ENCODE measurements at regions not wholly inside any gene's neighbourhood (a gene's known extent, or its start where the extent isn't known, plus 50 kb on each side); places are given as distances from the start of the nearest gene placed in this dataset.

DNA sequence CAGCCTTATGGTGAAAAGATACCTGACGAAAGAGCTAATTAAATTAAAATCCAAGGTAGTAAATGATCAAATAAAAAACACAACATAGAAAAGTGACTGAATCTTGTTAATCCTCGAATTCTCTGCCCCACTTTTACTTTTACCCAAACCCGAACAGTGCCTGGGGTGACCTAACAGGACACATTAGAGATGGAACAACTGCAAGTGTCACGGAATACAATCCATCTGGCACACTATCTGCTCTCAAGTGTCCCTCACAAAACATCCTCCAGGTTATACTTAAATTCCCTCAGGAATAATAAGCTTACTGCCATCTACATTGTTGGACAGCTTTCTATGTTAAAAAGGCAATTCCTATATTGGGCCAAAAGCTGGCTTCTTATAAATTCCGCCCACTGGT is 236.3 kb upstream of the SLC14A2 start:
- DNase-seq (no peak), ATAC-seq (ENCODE audit: low read depth) (no peak)
- Histone ChIP-seq H3K79me2 (ENCODE audit: control insufficient read depth, insufficient read depth, low read length) (no peaks in the 10 kb centered on the region), H3K36me3 (replicated peaks in 1 of 2; ENCODE audit: control extremely low read depth in 1 of 2, control insufficient read depth in 1 of 2, extremely low read depth in 1 of 2, insufficient read depth in 2 of 2, low read length in 1 of 2) (no peaks in the 10 kb centered on the region), H3K4me2 (replicated peaks; ENCODE audit: low read depth, low read length, poor library complexity, severe bottlenecking) (no peak overlapping the region), H3K27ac (ENCODE audit: low read length in 2 of 2) (no peak overlapping the region), H3K4me3 (ENCODE audit: control extremely low read depth in 1 of 5, extremely low read depth in 1 of 5, insufficient read depth in 1 of 5, low read depth in 2 of 5, low read length in 4 of 5) (no peak overlapping the region), H3K27me3 (replicated peaks in 1 of 4; ENCODE audit: control extremely low read depth in 1 of 4, control insufficient read depth in 3 of 4, insufficient read depth in 4 of 4, low read length in 3 of 4) (no peaks in the 10 kb centered on the region), H3K9ac (ENCODE audit: low read length) (no peak overlapping the region), H3K9me3 (ENCODE audit: control extremely low read depth in 1 of 3, control insufficient read depth in 2 of 3, insufficient read depth in 1 of 3, low read length in 2 of 3) (no peaks in the 10 kb centered on the region), H2AFZ (ENCODE audit: insufficient read depth, low read depth, low read length, poor library complexity, severe bottlenecking) (no peak overlapping the region), H4K20me1 (ENCODE audit: control insufficient read depth, insufficient read depth, low read length, poor library complexity, severe bottlenecking) (no peaks in the 10 kb centered on the region), H3K4me1 (ENCODE audit: control insufficient read depth in 2 of 2, insufficient read depth in 2 of 2, low read length in 2 of 2) (no peaks in the 10 kb centered on the region)
- ChIA-PET POLR2A (no interaction called here), CTCF (interaction anchor here (1.4 kb wide), 2 partner anchors 1280 to 1758 kb away, joined by 3 to 5 read pairs; no protein-coding TSS in a partner anchor)
- Mint-ChIP-seq H3K4me3 (no peak overlapping the region), H3K27me3 (peaks cover 9% of the 10 kb centered on the region), H3K9me3 (ENCODE audit: insufficient read depth) (no peaks in the 10 kb centered on the region), H3K4me1 (peaks cover 2% of the 10 kb centered on the region), H3K27ac (no peak overlapping the region)
- 95% methylated on average over 4 of the region's 5 CpGs for WGBS (ENCODE audit: insufficient coverage)
- intact Hi-C loops (cut with micrococcal nuclease): no loop called here
- no peak for TF ChIP-seq EZH2 (IDR thresholded peaks at IDR 0.05; ENCODE audit: borderline replicate concordance, insufficient read depth, low read depth, low read length, poor library complexity, severe bottlenecking)
- TF ChIP-seq, protein P1, sequence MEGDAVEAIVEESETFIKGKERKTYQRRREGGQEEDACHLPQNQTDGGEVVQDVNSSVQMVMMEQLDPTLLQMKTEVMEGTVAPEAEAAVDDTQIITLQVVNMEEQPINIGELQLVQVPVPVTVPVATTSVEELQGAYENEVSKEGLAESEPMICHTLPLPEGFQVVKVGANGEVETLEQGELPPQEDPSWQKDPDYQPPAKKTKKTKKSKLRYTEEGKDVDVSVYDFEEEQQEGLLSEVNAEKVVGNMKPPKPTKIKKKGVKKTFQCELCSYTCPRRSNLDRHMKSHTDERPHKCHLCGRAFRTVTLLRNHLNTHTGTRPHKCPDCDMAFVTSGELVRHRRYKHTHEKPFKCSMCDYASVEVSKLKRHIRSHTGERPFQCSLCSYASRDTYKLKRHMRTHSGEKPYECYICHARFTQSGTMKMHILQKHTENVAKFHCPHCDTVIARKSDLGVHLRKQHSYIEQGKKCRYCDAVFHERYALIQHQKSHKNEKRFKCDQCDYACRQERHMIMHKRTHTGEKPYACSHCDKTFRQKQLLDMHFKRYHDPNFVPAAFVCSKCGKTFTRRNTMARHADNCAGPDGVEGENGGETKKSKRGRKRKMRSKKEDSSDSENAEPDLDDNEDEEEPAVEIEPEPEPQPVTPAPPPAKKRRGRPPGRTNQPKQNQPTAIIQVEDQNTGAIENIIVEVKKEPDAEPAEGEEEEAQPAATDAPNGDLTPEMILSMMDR (IDR thresholded peaks at IDR 0.05): no peak

DNA sequence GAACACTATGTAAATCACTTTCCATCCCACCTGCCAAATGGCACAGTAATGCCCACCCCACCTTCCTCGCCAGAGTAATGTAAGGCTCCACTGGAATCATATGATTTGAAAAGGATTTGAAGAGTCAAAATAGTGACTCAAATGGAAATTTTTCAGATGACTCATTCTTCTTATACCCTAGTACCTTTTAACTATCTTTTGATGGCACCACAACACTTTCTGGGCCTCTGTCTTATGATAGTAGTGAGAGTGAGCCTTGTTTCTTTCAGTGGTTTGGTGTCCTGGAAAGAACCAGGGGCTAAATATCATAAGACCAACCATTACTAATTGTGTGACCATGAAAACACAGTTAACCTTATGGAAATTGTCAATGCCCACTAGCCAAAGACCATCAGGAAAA is 235.4 kb upstream of the SLC14A2 start:
- Histone ChIP-seq H3K4me3 (ENCODE audit: control extremely low read depth in 1 of 5, extremely low read depth in 1 of 5, insufficient read depth in 1 of 5, low read depth in 2 of 5, low read length in 4 of 5) (no peak overlapping the region), H3K79me2 (ENCODE audit: control insufficient read depth, insufficient read depth, low read length) (no peaks in the 10 kb centered on the region), H3K9ac (ENCODE audit: low read length) (no peak overlapping the region), H3K36me3 (replicated peaks in 1 of 2; ENCODE audit: control extremely low read depth in 1 of 2, control insufficient read depth in 1 of 2, extremely low read depth in 1 of 2, insufficient read depth in 2 of 2, low read length in 1 of 2) (no peaks in the 10 kb centered on the region), H4K20me1 (ENCODE audit: control insufficient read depth, insufficient read depth, low read length, poor library complexity, severe bottlenecking) (no peaks in the 10 kb centered on the region), H3K27me3 (replicated peaks in 1 of 4; ENCODE audit: control extremely low read depth in 1 of 4, control insufficient read depth in 3 of 4, insufficient read depth in 4 of 4, low read length in 3 of 4) (peaks cover 0 to 5% (median 3%) of the 10 kb centered on the region in 4 experiments), H3K4me1 (ENCODE audit: control insufficient read depth in 2 of 2, insufficient read depth in 2 of 2, low read length in 2 of 2) (no peaks in the 10 kb centered on the region), H2AFZ (ENCODE audit: insufficient read depth, low read depth, low read length, poor library complexity, severe bottlenecking) (no peak overlapping the region), H3K9me3 (ENCODE audit: control extremely low read depth in 1 of 3, control insufficient read depth in 2 of 3, insufficient read depth in 1 of 3, low read length in 2 of 3) (no peaks in the 10 kb centered on the region), H3K27ac (ENCODE audit: low read length in 2 of 2) (no peak overlapping the region), H3K4me2 (replicated peaks; ENCODE audit: low read depth, low read length, poor library complexity, severe bottlenecking) (no peak overlapping the region)
- Mint-ChIP-seq H3K9me3 (ENCODE audit: insufficient read depth) (no peaks in the 10 kb centered on the region), H3K4me1 (peaks cover 4% of the 10 kb centered on the region), H3K27ac (no peak overlapping the region), H3K27me3 (peaks cover 14% of the 10 kb centered on the region), H3K4me3 (no peak overlapping the region)
- CTCF ChIA-PET: interaction anchor here (0.6 to 10.7 kb wide), 4 partner anchors 1281 to 1759 kb away, joined by 3 to 191 read pairs (median 4); no protein-coding TSS in a partner anchor
- POLR2A ChIA-PET: no interaction called here
- TF ChIP-seq EZH2 (IDR thresholded peaks at IDR 0.05; ENCODE audit: borderline replicate concordance, insufficient read depth, low read depth, low read length, poor library complexity, severe bottlenecking): no peak
- TF ChIP-seq, protein P1 (IDR thresholded peaks at IDR 0.05): no peak
- intact Hi-C loops (cut with micrococcal nuclease): loop anchor here (10.0 kb wide), 1 partner anchor 705 kb away; no protein-coding TSS in a partner anchor
- DNase-seq (no peak), ATAC-seq (ENCODE audit: low read depth) (no peak)
- no CpG with 5 or more reads among the region's 1 CpG for WGBS (ENCODE audit: insufficient coverage)
